ENCODE measurements at regions not wholly inside any gene's neighbourhood (a gene's known extent, or its start where the extent isn't known, plus 50 kb on each side); places are given as distances from the start of the nearest gene placed in this dataset.

- Mint-ChIP-seq H3K4me3 (no peak overlapping the region), H3K27me3 (no peaks in the 10 kb centered on the region), H3K4me1 (peaks cover 80% of the 10 kb centered on the region), H3K36me3 (peaks cover 6% of the 10 kb centered on the region), H3K27ac (peak overlapping the region; percentile 81), H3K9me3 (peaks cover 9% of the 10 kb centered on the region)
- peak; percentile 81 for ATAC-seq
Observed at GRCh38 chr7:22676385-22676784, 50.6 kb upstream of the IL6 start.

- Mint-ChIP-seq H3K27ac (peak overlapping the region; percentile 81), H3K9me3 (peaks cover 9% of the 10 kb centered on the region), H3K27me3 (no peaks in the 10 kb centered on the region), H3K4me1 (peaks cover 80% of the 10 kb centered on the region), H3K4me3 (no peak overlapping the region), H3K36me3 (peaks cover 6% of the 10 kb centered on the region)
- ATAC-seq: peak; percentile 4
Observed at GRCh38 chr7:22675917-22676343, 51.1 kb upstream of the IL6 start.

GRCh38 chr7:22675421-22675820 is 51.6 kb upstream of the IL6 start:
- Mint-ChIP-seq H3K4me1 (peaks cover 80% of the 10 kb centered on the region), H3K36me3 (peaks cover 6% of the 10 kb centered on the region)

GRCh38 chr7:22672846-22673680 is 53.9 kb upstream of the IL6 start:
- Mint-ChIP-seq H3K27ac (peak overlapping the region; percentile 78), H3K4me3 (peak overlapping the region; percentile 40), H3K4me1 (peaks cover 85% of the 10 kb centered on the region), H3K36me3 (peaks cover 6% of the 10 kb centered on the region), H3K27me3 (no peaks in the 10 kb centered on the region), H3K9me3 (peaks cover 9% of the 10 kb centered on the region)
- ATAC-seq: peak; percentile 71

More at GRCh38 chr7:22675421-22675820, 51.6 kb upstream of the IL6 start:
- no peak overlapping the region for H3K4me3 Mint-ChIP-seq
- H3K27me3 Mint-ChIP-seq: no peaks in the 10 kb centered on the region
- H3K9me3 Mint-ChIP-seq: peaks cover 9% of the 10 kb centered on the region
- H3K27ac Mint-ChIP-seq: peak overlapping the region; percentile 81
- no peak for ATAC-seq

GRCh38 chr7:22671177-22671879 is 55.7 kb upstream of the IL6 start:
- Mint-ChIP-seq H3K27ac (peak overlapping the region; percentile 74), H3K27me3 (no peaks in the 10 kb centered on the region), H3K4me1 (peaks cover 77% of the 10 kb centered on the region), H3K36me3 (peaks cover 6% of the 10 kb centered on the region), H3K9me3 (peaks cover 4% of the 10 kb centered on the region), H3K4me3 (peak overlapping the region; percentile 21)
- ATAC-seq: peak; percentile 49

- ATAC-seq: no peak
- Mint-ChIP-seq H3K4me1 (peaks cover 76% of the 10 kb centered on the region), H3K9me3 (peaks cover 4% of the 10 kb centered on the region), H3K27me3 (no peaks in the 10 kb centered on the region), H3K36me3 (peaks cover 14% of the 10 kb centered on the region), H3K27ac (peak overlapping the region; percentile 48), H3K4me3 (no peak overlapping the region)
Observed at GRCh38 chr7:22670422-22670815, 56.6 kb upstream of the IL6 start.

GRCh38 chr7:22669692-22670421 is 57.1 kb upstream of the IL6 start:
- ATAC-seq: no peak
- Mint-ChIP-seq H3K27me3 (no peaks in the 10 kb centered on the region), H3K36me3 (peaks cover 14% of the 10 kb centered on the region), H3K9me3 (peaks cover 4% of the 10 kb centered on the region), H3K4me3 (no peak overlapping the region), H3K4me1 (peaks cover 74% of the 10 kb centered on the region), H3K27ac (peak overlapping the region; percentile 70)

- no peak for ATAC-seq
- Mint-ChIP-seq H3K27me3 (no peaks in the 10 kb centered on the region), H3K4me3 (no peak overlapping the region)
Observed at GRCh38 chr7:22668971-22669401, 58.0 kb upstream of the IL6 start.

GRCh38 chr7:22667562-22668239 is 59.3 kb upstream of the IL6 start:
- Mint-ChIP-seq H3K27ac (peak overlapping the region; percentile 70), H3K4me3 (no peak overlapping the region), H3K36me3 (peaks cover 8% of the 10 kb centered on the region), H3K9me3 (no peaks in the 10 kb centered on the region), H3K4me1 (peaks cover 73% of the 10 kb centered on the region), H3K27me3 (no peaks in the 10 kb centered on the region)
- no peak for ATAC-seq

More at GRCh38 chr7:22668971-22669401, 58.0 kb upstream of the IL6 start:
- peaks cover 4% of the 10 kb centered on the region for H3K9me3 Mint-ChIP-seq
- H3K4me1 Mint-ChIP-seq: peaks cover 74% of the 10 kb centered on the region
- peaks cover 14% of the 10 kb centered on the region for H3K36me3 Mint-ChIP-seq
- H3K27ac Mint-ChIP-seq: peak overlapping the region; percentile 70

- no peak for ATAC-seq
- peak overlapping the region; percentile 70 for H3K27ac Mint-ChIP-seq
- no peaks in the 10 kb centered on the region for H3K27me3 Mint-ChIP-seq
- H3K4me1 Mint-ChIP-seq: peaks cover 73% of the 10 kb centered on the region
- no peaks in the 10 kb centered on the region for H3K9me3 Mint-ChIP-seq
- peaks cover 8% of the 10 kb centered on the region for H3K36me3 Mint-ChIP-seq
- H3K4me3 Mint-ChIP-seq: no peak overlapping the region
Observed at GRCh38 chr7:22667187-22667561, 59.8 kb upstream of the IL6 start.

GRCh38 chr7:22666732-22667131 is 60.3 kb upstream of the IL6 start:
- H3K27ac Mint-ChIP-seq: no peak overlapping the region
- peaks cover 8% of the 10 kb centered on the region for H3K36me3 Mint-ChIP-seq
- H3K27me3 Mint-ChIP-seq: no peaks in the 10 kb centered on the region
- ATAC-seq: no peak
- H3K9me3 Mint-ChIP-seq: no peaks in the 10 kb centered on the region
- no peak overlapping the region for H3K4me3 Mint-ChIP-seq
- peaks cover 73% of the 10 kb centered on the region for H3K4me1 Mint-ChIP-seq

- Mint-ChIP-seq H3K4me3 (no peak overlapping the region), H3K36me3 (peaks cover 8% of the 10 kb centered on the region), H3K27me3 (no peaks in the 10 kb centered on the region), H3K9me3 (no peaks in the 10 kb centered on the region), H3K27ac (no peak overlapping the region), H3K4me1 (peaks cover 73% of the 10 kb centered on the region)
- ATAC-seq: no peak
Observed at GRCh38 chr7:22665923-22666322, 61.1 kb upstream of the IL6 start.

GRCh38 chr7:22664988-22665798 is 61.8 kb upstream of the IL6 start:
- ATAC-seq: no peak
- H3K27ac Mint-ChIP-seq: no peak overlapping the region

GRCh38 chr7:22663721-22664120 is 63.3 kb upstream of the IL6 start:
- H3K27ac Mint-ChIP-seq: peak overlapping the region; percentile 82
- H3K9me3 Mint-ChIP-seq: no peaks in the 10 kb centered on the region
- H3K4me3 Mint-ChIP-seq: peak overlapping the region; percentile 45
- no peaks in the 10 kb centered on the region for H3K27me3 Mint-ChIP-seq
- no peak for ATAC-seq
- peaks cover 8% of the 10 kb centered on the region for H3K36me3 Mint-ChIP-seq
- peaks cover 66% of the 10 kb centered on the region for H3K4me1 Mint-ChIP-seq

More at GRCh38 chr7:22664988-22665798, 61.8 kb upstream of the IL6 start:
- peaks cover 8% of the 10 kb centered on the region for H3K36me3 Mint-ChIP-seq
- H3K4me1 Mint-ChIP-seq: peaks cover 73% of the 10 kb centered on the region
- H3K9me3 Mint-ChIP-seq: no peaks in the 10 kb centered on the region
- H3K27me3 Mint-ChIP-seq: no peaks in the 10 kb centered on the region
- no peak overlapping the region for H3K4me3 Mint-ChIP-seq
